COLO668 (cell line): ENCODE measurements at regions not wholly inside any gene's neighbourhood (a gene's known extent, or its start where the extent isn't known, plus 50 kb on each side); places are given as distances from the start of the nearest gene placed in this dataset.

Experiments used
- DNase-seq: peaks from one replicate; lab custom pipeline; 2025; ENCODE audit not compliant: unreplicated experiment; lab: John Stamatoyannopoulos, UW

GRCh38 chr12:45623940-45624339 is 105.6 kb upstream of the ARID2 start:
- DNase-seq, result no peak

- no peak for DNase-seq
Observed at GRCh38 chr12:45626965-45627364, 102.5 kb upstream of the ARID2 start.

DNA sequence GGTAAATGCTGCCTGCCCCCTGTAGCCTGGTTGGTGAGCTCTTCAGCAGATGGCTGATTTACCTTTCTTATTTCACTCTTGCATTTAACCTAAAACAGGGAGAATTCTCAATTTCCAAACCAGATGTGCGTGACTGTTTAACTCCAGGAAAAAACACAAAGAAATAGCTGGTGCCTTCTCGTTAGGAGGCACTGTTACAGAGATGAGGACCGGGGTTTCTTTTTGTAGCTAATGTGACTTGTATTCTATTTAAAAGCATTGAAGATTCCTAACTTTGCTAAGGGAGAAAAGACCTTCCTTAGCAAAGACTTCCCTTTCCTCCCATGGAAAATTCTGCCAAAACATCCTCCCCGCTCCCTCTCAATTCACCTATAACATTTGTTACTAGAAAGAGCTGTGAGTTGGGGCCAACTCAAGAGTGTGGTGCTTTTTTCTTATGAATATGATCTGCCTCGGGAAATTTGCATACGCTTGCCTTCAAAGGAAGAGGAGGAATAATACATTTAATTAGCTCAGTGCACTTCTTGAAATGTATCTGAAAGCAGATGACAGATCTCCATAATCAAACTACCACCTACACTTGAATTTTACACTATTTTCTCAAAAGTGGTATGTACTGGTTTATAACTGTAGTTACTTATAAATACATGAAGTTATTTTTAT is 102.0 kb upstream of the ARID2 start:
- DNase-seq, result no peak

DNA sequence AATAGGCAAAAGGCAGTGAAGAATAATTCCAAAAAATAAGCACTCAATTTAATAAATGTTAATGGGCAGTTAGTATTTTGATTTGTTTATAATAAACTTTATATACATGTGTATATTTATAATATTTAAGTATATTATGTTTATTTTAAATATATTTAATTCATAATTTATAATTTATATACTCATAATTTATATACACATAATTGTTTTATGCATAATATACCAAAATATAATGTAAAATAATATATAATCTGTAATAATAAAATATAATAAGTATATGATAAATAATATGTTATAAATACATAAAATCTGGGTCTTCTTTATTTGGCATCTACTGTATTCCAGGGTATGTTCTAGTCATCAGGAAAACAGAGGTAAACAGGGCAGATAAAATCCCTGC is 100.2 kb upstream of the ARID2 start:
- no peak for DNase-seq

DNA sequence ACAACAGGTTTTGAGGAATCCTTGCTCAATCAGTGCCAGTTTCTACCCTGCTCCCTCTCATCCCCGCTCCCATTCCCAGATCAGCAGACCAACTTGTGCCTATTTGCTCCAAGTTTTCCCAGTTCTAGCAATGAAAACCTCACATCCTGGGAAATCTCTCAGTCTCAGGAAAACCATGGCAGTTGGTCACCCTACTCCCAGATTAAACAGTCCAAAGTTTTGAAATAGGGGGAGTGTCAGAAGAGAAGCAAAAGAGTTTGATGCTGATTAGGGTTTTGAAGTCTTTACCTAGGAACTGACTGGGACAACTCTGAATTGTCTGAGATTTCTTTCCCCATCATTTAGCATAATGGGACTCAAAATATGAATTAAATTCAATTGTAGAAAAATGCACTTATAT is 95.8 kb upstream of the ARID2 start:
- DNase-seq, result no peak

DNA sequence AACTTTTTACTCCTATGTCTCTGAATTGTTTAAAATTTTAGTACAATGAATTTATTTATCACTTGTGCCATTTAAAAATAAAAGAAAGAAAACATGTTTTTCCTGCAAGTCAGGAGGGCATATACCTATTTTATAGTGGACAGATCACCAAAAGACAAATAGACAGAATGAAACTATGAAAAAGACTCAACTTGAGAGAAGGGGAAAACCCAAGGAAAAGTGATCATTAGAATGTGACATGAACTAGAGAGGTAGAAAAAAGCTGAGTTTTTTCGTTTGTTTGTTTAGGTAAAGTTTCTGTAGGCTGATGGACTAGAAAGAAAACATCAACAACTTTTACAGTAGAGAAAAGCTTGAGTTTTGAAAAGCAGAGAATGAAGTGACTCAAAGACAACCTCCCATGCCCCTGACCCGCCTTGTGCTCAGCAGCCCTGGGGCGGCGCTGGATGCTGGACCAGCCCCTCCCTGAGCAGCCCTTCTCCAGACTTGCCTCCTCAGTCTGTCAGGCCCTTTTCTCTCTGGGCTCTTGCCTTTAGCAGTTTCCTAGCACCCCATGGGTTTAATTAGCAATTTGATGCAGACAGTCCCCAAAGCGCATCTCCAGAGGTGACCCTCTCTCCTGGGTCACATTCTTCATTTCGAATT is 95.1 kb upstream of the ARID2 start:
- DNase-seq, result no peak

GRCh38 chr12:45637242-45637641 is 92.3 kb upstream of the ARID2 start:
- DNase-seq, result no peak

- DNase-seq, result no peak
Observed at GRCh38 chr12:45637706-45638105, 91.8 kb upstream of the ARID2 start.

- no peak for DNase-seq
Observed at GRCh38 chr12:45638386-45638785, 91.1 kb upstream of the ARID2 start.

DNA sequence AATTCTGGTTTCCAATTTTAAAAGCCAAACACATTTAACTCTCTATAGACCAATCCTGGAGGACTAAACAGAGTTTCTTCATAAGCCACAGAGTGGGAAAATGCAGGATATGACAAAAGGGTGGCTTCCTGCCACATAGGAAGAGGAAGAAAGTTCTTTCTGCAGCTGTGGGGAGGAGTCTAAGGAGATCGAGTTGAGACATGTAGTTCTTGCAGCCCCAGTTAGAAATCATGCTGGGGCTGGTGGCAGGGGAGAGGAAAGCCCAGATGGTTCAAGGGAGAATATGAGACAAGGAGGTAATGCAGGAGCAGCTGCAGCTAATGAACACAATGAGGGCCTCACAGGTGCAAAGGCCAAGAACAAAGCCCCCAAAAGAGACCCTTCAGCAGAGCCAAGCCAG is 85.0 kb upstream of the ARID2 start:
- no peak for DNase-seq

DNA sequence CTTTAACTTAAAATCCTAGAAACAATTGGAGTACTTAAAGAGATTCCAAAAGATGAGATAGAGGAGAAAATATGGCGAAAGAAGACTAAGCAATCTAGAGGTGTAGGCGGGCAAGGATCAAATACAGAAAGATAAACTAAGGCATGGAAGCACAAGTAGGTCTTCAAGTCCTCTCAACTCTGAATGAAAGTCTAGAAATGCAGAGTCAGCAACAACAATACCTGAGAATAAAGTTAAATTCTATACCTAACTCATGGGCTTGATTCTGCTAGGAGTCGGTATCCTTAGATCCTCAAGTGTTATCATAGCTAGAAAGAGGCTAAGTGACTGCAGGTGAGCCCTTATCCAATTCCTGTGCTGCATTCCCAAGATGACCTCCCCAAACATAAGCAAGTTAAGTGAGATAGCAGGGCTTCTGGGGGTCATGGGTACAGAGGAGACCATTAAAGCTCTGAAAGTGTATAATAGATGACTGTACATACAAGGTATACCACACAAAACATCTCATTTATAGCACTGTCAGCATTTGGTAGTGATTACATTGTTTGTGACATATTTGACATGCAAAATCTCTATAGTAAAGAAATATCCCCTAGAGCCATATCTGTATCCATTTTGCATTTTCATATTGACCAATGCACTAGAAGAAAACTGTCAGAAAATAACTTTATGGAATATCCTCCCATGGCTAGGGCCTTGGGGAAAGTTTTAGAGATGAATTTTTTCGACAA is 82.5 kb upstream of the ARID2 start:
- no peak for DNase-seq

DNA sequence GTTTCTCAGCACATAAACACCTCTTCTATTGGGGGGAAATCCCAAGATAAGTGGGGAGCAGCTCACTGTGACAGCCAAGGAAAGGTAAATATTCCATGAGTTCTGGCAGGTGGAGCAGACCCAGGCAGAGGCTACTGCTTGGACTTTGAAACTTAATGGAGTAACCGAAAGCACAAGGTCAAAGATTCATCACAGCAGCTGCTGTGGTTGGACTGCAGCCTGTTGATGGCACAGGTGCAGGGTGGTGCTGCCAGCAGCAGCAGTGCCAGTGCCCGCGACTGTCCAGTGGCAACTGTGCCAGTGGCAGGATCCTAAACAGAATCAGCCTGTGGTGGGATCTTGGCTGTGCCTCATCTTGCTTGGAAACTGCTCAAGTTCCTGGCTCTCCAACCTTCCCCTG is 81.4 kb upstream of the ARID2 start:
- DNase-seq, result peak; percentile 64

GRCh38 chr12:45651029-45651428 is 78.5 kb upstream of the ARID2 start:
- DNase-seq, result no peak

DNA sequence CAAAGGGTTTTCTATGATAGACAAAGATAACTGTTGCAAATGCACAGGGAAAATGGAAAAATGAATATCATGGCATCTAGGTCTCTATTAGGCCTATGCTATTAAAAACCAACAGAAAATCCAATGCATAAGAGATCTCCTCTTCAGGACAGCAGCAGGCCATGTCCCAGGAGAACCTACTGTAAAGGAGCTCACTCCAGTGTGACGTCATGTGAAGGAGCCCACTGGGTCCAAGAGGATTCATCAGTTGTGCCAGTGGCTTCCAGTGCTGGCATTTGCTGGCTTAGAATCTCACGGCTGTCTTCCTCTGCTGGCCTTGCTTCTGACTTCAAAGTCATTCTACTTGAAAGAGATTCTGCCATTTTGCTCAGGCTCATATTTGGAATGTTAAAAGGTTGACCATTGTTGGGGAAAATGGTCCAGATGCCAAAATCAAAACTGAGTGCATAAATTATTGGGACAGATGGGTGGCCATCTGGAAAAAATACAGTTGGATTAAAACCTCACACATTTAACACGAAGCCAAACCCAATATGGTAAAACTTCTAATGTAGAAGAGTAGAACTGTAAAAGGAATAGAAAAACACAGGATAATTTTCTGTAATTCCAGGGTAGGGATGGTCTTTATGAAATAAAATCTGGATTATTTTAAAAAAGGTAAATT is 75.4 kb upstream of the ARID2 start:
- DNase-seq, result no peak

- peak; percentile 70 for DNase-seq
Observed at GRCh38 chr12:45655186-45655585, 74.3 kb upstream of the ARID2 start.

DNA sequence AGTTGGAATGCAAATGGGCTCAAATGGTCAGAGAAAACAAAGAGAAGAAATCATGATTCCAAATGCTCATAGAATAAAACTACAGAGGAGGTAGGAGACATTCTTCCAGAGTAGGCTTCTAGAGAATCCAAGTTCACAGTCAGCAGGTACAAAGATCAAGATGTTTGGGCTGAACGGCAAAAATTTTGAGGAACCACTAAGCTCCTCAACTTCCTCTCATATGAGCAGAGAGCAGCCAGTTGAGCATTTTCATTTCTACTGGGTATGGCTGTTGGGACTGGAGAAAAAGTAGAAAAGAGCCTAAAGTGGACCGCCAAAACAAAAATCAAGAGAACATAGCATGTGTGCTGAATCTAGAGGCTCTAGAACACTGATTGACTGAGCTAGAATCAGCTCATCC is 73.8 kb upstream of the ARID2 start:
- DNase-seq, result no peak

DNA sequence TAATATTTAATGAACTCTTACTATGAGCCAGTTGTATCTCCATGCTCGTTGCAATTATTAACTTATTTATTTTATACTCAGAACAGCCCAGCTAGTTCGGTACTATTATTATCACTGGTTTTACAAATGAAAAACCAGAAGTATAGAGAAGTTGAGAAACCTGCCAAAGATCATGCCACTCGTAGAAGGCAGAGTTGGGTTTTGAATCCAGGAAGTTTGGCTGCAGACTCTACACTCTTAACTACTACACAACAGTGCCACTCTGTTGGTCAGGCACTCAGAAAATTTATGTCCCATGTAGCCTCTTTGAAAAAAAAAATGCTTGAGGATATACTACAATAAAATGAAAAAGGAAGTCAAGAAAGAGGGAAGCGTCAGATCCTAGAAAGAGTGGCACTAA is 71.5 kb upstream of the ARID2 start:
- no peak for DNase-seq

- no peak for DNase-seq
Observed at GRCh38 chr12:45660330-45660729, 69.2 kb upstream of the ARID2 start.

DNA sequence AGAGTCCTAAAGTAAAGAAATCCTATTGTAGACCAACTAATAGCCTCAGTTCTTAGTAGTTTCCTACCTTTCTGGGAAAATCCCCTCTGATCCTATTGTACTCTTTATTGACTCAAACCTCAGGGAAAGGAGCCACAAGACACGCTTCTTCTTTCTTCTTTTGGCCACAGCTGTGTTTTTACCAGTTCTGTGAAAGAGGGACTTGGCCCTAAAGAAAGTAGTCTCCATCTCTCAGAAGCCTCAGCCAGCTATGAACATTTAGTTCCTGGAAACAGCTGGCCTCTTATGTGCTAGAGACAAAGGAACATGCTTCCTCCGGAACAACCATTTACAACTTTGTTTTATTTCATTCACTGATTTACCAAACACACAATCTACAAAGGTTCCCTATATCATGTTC is 66.1 kb upstream of the ARID2 start:
- DNase-seq, result no peak

GRCh38 chr12:45665941-45666340 is 63.6 kb upstream of the ARID2 start:
- no peak for DNase-seq

DNA sequence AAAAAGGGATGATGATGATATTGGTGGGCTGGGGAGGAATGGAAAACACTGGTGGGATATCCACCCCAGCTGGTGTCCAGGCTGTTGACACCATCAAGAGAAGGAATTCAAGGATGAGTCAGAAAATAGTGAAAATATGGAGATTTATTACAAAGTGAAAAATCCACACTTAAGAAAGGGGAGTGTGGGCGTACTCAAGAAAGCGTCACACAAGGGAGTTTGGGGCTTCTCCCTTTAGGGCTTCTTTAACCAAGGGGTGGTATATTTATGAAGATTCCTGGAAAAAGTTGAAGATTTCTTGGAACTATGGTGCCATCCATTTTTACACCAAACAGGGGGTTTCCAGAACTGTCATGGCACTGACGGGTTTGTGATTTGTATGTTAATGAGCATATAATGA is 63.1 kb upstream of the ARID2 start:
- DNase-seq, result no peak

GRCh38 chr12:45666816-45667215 is 62.7 kb upstream of the ARID2 start:
- DNase-seq, result no peak
